SK-N-SH treated with all-trans-retinoic acid at 6 μM for 48 hours (cell line): ENCODE measurements at regions not wholly inside any gene's neighbourhood (a gene's known extent, or its start where the extent isn't known, plus 50 kb on each side); places are given as distances from the start of the nearest gene placed in this dataset.

Experiments used
- ATAC-seq: fragments of 200-7000 bp; cut with Tn5 transposase; 3 replicates; pipeline ENCODE4 v1.9.1; 2020; ENCODE audit warnings: mild to moderate bottlenecking, moderate library complexity
- ARNTL ChIP-seq: fragments of 450-650 bp; formaldehyde crosslinking; IDR thresholded peaks from 2 replicates; pipeline ENCODE4 v1.5.0; 2020; ENCODE audit warnings: low read depth, mild to moderate bottlenecking, moderate library complexity, borderline replicate concordance
- BACH2 ChIP-seq: fragments of 250-450 bp; sonication (Bioruptor Pico); IDR thresholded peaks from 2 replicates; pipeline ENCODE4 v1.9.0; 2021; ENCODE audit warnings: mild to moderate bottlenecking, borderline replicate concordance
- CREB5 ChIP-seq: fragments of 250-450 bp; sonication (Bioruptor Pico); IDR thresholded peaks from 2 replicates; pipeline ENCODE4 v1.5.1; 2020; ENCODE audit warnings: low read depth, mild to moderate bottlenecking, moderate library complexity
- CSDC2 ChIP-seq: fragments of 250-450 bp; sonication (Bioruptor Pico); IDR thresholded peaks from 2 replicates; pipeline ENCODE4 v1.5.0; 2020; ENCODE audit warnings: mild to moderate bottlenecking, moderate library complexity
- CSRNP3 ChIP-seq: fragments of 250-450 bp; sonication (Bioruptor Pico); IDR thresholded peaks from 2 replicates; pipeline ENCODE4 v1.5.1; 2021; ENCODE audit warnings: mild to moderate bottlenecking, moderate library complexity
- ESRRG ChIP-seq: fragments of 250-450 bp; sonication (Bioruptor Pico); IDR thresholded peaks from 2 replicates; pipeline ENCODE4 v1.6.1; 2021; ENCODE audit warnings: mild to moderate bottlenecking
- GLIS3 ChIP-seq: fragments of 250-450 bp; sonication (Bioruptor Pico); IDR thresholded peaks from 2 replicates; pipeline ENCODE4 v1.5.0; 2020; ENCODE audit warnings: mild to moderate bottlenecking, moderate library complexity
- ISL1 ChIP-seq: fragments of 250-450 bp; sonication (Bioruptor Pico); IDR thresholded peaks from 2 replicates; pipeline ENCODE4 v2.1.2; 2022; ENCODE audit warnings: mild to moderate bottlenecking, moderate library complexity
- OSR1 ChIP-seq: fragments of 250-450 bp; sonication (Bioruptor Pico); IDR thresholded peaks from 2 replicates; pipeline ENCODE4 v1.8.0; 2022; ENCODE audit warnings: moderate library complexity, mild to moderate bottlenecking, inconsistent platforms
- PATZ1 ChIP-seq: fragments of 250-450 bp; sonication (Bioruptor Pico); IDR thresholded peaks from 2 replicates; pipeline ENCODE4 v1.8.0; 2020; ENCODE audit warnings: mild to moderate bottlenecking, moderate library complexity, borderline replicate concordance
- POU6F1 ChIP-seq: fragments of 250-450 bp; sonication (Bioruptor Pico); IDR thresholded peaks from 2 replicates; pipeline ENCODE4 v1.8.0; 2021; ENCODE audit warnings: low read depth, mild to moderate bottlenecking, moderate library complexity, borderline replicate concordance
- PPARA ChIP-seq: fragments of 250-450 bp; sonication (Bioruptor Pico); IDR thresholded peaks from 2 replicates; pipeline ENCODE4 v1.5.0; 2020; ENCODE audit warnings: mild to moderate bottlenecking, borderline replicate concordance
- RARB ChIP-seq: fragments of 250-450 bp; sonication (Bioruptor Pico); IDR thresholded peaks from 2 replicates; pipeline ENCODE4 v1.8.0; 2021; ENCODE audit warnings: mild to moderate bottlenecking, moderate library complexity
- SNAI2 ChIP-seq: fragments of 250-450 bp; sonication (Bioruptor Pico); IDR thresholded peaks from 2 replicates; pipeline ENCODE4 v1.5.0; 2020; ENCODE audit warnings: mild to moderate bottlenecking, moderate library complexity
- TCF4 ChIP-seq: fragments of 250-450 bp; sonication (Bioruptor Pico); IDR thresholded peaks from 2 replicates; pipeline ENCODE4 v1.8.0; 2021; ENCODE audit warnings: mild to moderate bottlenecking, moderate library complexity, borderline replicate concordance
- TOX ChIP-seq: fragments of 250-450 bp; sonication (Bioruptor Pico); IDR thresholded peaks from 2 replicates; pipeline ENCODE4 v1.8.0; 2021; ENCODE audit warnings: mild to moderate bottlenecking, moderate library complexity, borderline replicate concordance
- TSHZ2 ChIP-seq: fragments of 250-450 bp; sonication (Bioruptor Pico); IDR thresholded peaks from 2 replicates; pipeline ENCODE4 v1.5.0; 2020; ENCODE audit warnings: mild to moderate bottlenecking, moderate library complexity
- ZC3H10 ChIP-seq: fragments of 250-450 bp; sonication (Bioruptor Pico); IDR thresholded peaks from 2 replicates; pipeline ENCODE4 v1.5.1; 2021; ENCODE audit warnings: mild to moderate bottlenecking, moderate library complexity
- ZFP30 ChIP-seq: fragments of 450-650 bp; formaldehyde crosslinking; IDR thresholded peaks from 2 replicates; pipeline ENCODE4 v1.5.0; 2022; ENCODE audit warnings: mild to moderate bottlenecking, moderate library complexity
- ZNF70 ChIP-seq: fragments of 450-650 bp; formaldehyde crosslinking; IDR thresholded peaks from 2 replicates; pipeline ENCODE4 v1.5.0; 2020; ENCODE audit warnings: mild to moderate bottlenecking, moderate library complexity
- ZNF8 ChIP-seq: fragments of 450-650 bp; formaldehyde crosslinking; IDR thresholded peaks from 2 replicates; pipeline ENCODE4 v1.5.0; 2020; ENCODE audit warnings: mild to moderate bottlenecking, moderate library complexity

- ATAC-seq, result no peak
- TF ChIP-seq CSDC2 (CRISPR knock-in tag) (no peak), ZNF8 (CRISPR knock-in tag) (no peak), CREB5 (CRISPR knock-in tag) (no peak), RARB (CRISPR knock-in tag) (no peak), ARNTL (CRISPR knock-in tag) (no peak), POU6F1 (CRISPR knock-in tag) (no peak), OSR1 (CRISPR knock-in tag) (no peak), SNAI2 (CRISPR knock-in tag) (no peak), TOX (CRISPR knock-in tag) (no peak), ESRRG (CRISPR knock-in tag) (no peak), ZC3H10 (CRISPR knock-in tag) (no peak), ZFP30 (no peak), PATZ1 (CRISPR knock-in tag) (no peak), ISL1 (CRISPR knock-in tag) (no peak)
These were observed 77.3 kb downstream of the COPS8 start for GRCh38 chr2:237162959-237163358.

- no peak for ATAC-seq
- no peak for TF ChIP-seq POU6F1 (CRISPR knock-in tag)
- TF ChIP-seq CREB5 (CRISPR knock-in tag), result no peak
- TF ChIP-seq ZFP30, result no peak
- no peak for TF ChIP-seq PPARA (CRISPR knock-in tag)
- TF ChIP-seq OSR1 (CRISPR knock-in tag), result no peak
- no peak for TF ChIP-seq TCF4 (CRISPR knock-in tag)
- TF ChIP-seq CSDC2 (CRISPR knock-in tag), result no peak
- TF ChIP-seq ESRRG (CRISPR knock-in tag), result no peak
- no peak for TF ChIP-seq CSRNP3
- TF ChIP-seq ZNF8 (CRISPR knock-in tag), result no peak
- TF ChIP-seq PATZ1 (CRISPR knock-in tag), result no peak
- no peak for TF ChIP-seq ZNF70 (CRISPR knock-in tag)
- no peak for TF ChIP-seq TSHZ2
- no peak for TF ChIP-seq BACH2 (CRISPR knock-in tag)
- TF ChIP-seq SNAI2 (CRISPR knock-in tag), result no peak
- no peak for TF ChIP-seq GLIS3 (CRISPR knock-in tag)
- TF ChIP-seq ZC3H10 (CRISPR knock-in tag), result no peak
- TF ChIP-seq, all 23 proteins: peak for 0
These were observed 78.9 kb downstream of the COPS8 start for GRCh38 chr2:237164474-237165042.
